ENCODE measurements at regions not wholly inside any gene's neighbourhood (a gene's known extent, or its start where the extent isn't known, plus 50 kb on each side); places are given as distances from the start of the nearest gene placed in this dataset.
"Not testable (repeated sequence)": the region's sequence is repeated elsewhere in the genome, so short reads cannot be mapped to it uniquely, and the experiment has no call there.

- no peak for DNase-seq (ENCODE audit: extremely low read depth, low read depth)
- no peak for TF ChIP-seq CTCF (IDR thresholded peaks at IDR 0.05; ENCODE audit: low read depth, low read length)
Measured at GRCh38 chr14:105602243-105602750, 75.9 kb downstream of the TMEM121 start.

GRCh38 chr14:105602799-105603793 lies 76.7 kb downstream of the TMEM121 start:
- no peak for TF ChIP-seq CTCF (IDR thresholded peaks at IDR 0.05; ENCODE audit: low read depth, low read length)
- DNase-seq (ENCODE audit: extremely low read depth, low read depth): no peak

GRCh38 chr14:105604531-105605463 lies 78.4 kb downstream of the TMEM121 start:
- DNase-seq (ENCODE audit: extremely low read depth, low read depth): not testable (repeated sequence)

GRCh38 chr14:105605464-105606304 lies 79.3 kb downstream of the TMEM121 start:
- DNase-seq (ENCODE audit: extremely low read depth, low read depth): no peak
- no peak for TF ChIP-seq CTCF (IDR thresholded peaks at IDR 0.05; ENCODE audit: low read depth, low read length)

- DNase-seq (ENCODE audit: extremely low read depth, low read depth): not testable (repeated sequence)
Measured at GRCh38 chr14:105606305-105606975, 80.1 kb downstream of the TMEM121 start.

GRCh38 chr14:105607025-105607424 lies 80.6 kb downstream of the TMEM121 start:
- DNase-seq (ENCODE audit: extremely low read depth, low read depth): not testable (repeated sequence)

- DNase-seq (ENCODE audit: extremely low read depth, low read depth): not testable (repeated sequence)
Measured at GRCh38 chr14:105614987-105615386, 88.6 kb downstream of the TMEM121 start.

- DNase-seq (ENCODE audit: extremely low read depth, low read depth): not testable (repeated sequence)
Measured at GRCh38 chr14:105615986-105616801, 89.8 kb downstream of the TMEM121 start.

- DNase-seq (ENCODE audit: extremely low read depth, low read depth): no peak
- TF ChIP-seq CTCF (IDR thresholded peaks at IDR 0.05; ENCODE audit: low read depth, low read length): no peak
Measured at GRCh38 chr14:105616802-105617192, 90.4 kb downstream of the TMEM121 start.
